Thyroid gland (tissue), 4 donors: ENCODE measurements at regions not wholly inside any gene's neighbourhood (a gene's known extent, or its start where the extent isn't known, plus 50 kb on each side); places are given as distances from the start of the nearest gene placed in this dataset.

ENCODE experiments used
- CTCF ChIP-seq, 6 experiments: fragments of 200-600 bp in 3 of 6; fragments of 450-650 bp in 3 of 6; sonication (generic) in 3 of 6; IDR thresholded peaks; one replicate each; pipeline ENCODE4 v1.5.1; 2016 to 2019; ENCODE audit warnings: antibody characterized with exemption in 6 of 6, mild to moderate bottlenecking in 2 of 6, inconsistent platforms in 1 of 6, moderate library complexity in 1 of 6
- POLR2A ChIP-seq, 2 donors: fragments of 450-650 bp; IDR thresholded peaks; one replicate each; pipeline ENCODE4 v1.6.1; 2017; ENCODE audit warnings: antibody characterized with exemption in 2 of 2, mild to moderate bottlenecking in 2 of 2, moderate library complexity in 1 of 2

- TF ChIP-seq CTCF (IDR thresholded peaks at IDR 0.05) (no peak), POLR2A (IDR thresholded peaks at IDR 0.05) (no peak)
Measured at GRCh38 chr5:104372796-104373195, 810.2 kb upstream of the NUDT12 start.
